DMS153 treated with DMSO at 0.1 percent for 48 hours (cell line): ENCODE measurements at regions not wholly inside any gene's neighbourhood (a gene's known extent, or its start where the extent isn't known, plus 50 kb on each side); places are given as distances from the start of the nearest gene placed in this dataset.

Experiments
- DNase-seq: peaks from one replicate; lab custom pipeline; 2025; ENCODE audit not compliant: unreplicated experiment; lab: John Stamatoyannopoulos, UW

DNA sequence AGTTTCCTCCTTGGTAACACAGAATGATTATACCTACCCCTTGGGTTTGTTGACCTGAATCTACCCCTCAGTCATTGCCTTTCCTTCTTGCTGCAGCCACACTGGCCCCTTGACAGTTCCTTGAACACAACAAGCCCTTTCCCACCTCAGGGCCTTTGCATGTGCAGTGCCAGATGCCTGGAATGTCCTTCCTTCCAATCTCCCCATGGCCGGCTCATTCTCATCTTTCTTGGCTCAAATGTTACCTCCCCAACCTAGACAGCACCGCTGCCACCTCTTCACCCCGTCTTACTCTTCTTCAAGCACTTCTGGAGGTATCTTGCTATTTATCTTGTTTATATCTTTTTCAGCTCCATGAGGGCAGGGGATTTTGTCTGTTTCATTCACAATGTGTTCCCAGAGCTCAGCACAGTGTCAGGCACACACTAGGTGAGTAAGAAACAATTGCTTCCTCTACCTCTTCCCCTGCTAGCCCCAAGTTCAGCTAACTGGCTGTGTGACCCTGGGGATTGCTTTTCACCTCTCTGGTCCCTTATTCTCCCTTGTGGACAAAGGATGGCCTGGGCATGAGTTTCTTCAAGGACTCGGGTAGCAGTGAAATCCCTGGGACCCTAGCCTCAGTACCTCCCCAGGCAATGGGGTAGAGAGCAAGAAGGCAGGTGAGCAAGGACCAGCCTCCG, 121.5 kb downstream of the CEBPB start:
- DNase-seq, result no peak

DNA sequence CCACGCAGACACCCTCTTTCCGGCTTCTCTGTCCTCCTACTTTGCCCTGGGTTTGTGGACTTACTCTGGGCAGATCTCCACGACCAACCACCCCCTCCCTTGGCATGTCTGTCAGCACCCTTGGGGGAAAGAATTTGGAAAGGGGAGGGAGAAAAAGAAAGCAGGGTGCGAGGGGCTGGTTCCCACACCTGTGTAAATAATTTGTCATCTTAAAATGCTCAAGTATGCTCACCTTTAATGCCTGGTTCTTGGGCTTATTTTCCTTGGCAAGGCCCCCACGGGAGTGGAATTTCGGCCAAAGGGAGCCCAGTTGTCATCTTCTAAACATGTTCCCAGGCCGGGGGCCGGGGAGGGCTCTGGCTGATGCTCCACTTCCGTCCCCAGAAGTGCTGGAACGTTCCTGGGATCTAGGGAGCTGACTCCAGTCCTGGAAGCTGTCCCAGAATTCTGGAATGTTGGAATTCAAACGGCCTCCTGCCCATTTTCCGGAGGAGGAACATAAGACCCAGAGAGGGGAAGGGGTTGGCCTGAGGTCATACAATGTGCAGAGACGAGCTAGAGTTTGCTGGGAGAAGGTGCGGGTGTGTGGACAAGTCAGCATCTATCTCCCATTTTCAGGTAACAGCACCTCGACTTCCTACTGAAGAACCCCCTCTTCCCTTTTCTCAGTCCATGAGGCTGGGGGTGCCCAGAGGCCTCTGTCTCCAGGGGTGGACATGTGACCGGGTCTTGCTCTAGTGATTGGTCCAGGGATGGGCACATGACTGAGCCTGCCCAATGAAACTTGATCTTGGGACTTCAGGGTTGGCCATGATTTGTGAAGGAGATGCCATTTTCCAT, 122.3 kb downstream of the CEBPB start:
- no peak for DNase-seq

DNA sequence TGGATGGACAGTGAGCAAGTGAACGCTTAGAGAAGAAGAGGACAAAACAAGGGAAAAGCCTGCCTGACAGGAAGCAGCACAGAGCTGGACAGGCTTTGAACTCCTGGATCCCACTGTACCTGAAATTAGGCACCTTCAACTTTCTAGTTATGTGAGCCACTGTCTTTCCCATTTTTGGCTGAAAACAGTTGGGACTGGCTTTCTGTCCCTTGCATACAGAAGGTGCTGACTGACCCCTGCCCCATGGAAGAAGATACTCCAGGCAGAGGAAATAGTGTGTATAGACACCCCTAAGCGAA, 122.8 kb downstream of the CEBPB start:
- no peak for DNase-seq

DNA sequence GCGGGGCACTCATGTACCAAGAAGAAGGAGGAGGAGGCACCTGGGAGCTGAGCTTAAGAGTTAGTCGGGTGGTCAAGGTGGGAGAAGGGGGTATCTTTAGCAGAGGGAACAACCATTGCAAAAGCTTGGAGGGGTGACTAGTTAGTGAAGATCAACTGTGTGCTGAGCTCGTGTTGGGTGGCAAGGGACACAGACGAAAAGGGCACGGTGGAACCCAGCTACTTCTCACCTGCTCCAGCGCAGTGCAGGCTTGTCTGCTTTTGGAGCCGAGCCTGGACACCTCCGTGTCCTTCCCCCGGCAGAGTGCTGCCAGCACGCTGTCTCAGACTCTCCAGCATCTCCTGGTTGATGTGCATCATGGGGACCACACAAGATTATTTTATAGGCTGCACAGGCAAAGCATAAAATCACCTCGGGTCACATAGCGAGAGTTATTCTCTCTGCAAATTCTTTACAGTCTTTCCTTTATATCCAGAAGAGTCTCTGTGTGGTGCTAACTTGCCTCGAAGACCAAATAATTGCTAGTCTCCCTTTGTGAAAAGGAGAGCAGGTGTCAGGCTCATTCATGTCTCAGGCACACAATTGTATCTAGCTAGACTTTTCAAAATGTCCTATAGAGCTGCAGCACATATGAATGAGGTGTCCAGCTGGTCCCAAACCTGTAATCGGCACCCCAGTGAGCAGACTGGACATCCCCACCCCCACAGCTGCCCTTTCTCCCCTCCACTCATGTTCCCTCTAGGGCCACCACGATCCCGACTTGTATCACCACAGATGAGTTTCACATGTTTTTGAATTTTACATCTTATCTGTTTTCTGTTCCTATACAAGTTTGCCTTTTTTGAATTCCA, 123.4 kb downstream of the CEBPB start:
- DNase-seq, result no peak

DNA sequence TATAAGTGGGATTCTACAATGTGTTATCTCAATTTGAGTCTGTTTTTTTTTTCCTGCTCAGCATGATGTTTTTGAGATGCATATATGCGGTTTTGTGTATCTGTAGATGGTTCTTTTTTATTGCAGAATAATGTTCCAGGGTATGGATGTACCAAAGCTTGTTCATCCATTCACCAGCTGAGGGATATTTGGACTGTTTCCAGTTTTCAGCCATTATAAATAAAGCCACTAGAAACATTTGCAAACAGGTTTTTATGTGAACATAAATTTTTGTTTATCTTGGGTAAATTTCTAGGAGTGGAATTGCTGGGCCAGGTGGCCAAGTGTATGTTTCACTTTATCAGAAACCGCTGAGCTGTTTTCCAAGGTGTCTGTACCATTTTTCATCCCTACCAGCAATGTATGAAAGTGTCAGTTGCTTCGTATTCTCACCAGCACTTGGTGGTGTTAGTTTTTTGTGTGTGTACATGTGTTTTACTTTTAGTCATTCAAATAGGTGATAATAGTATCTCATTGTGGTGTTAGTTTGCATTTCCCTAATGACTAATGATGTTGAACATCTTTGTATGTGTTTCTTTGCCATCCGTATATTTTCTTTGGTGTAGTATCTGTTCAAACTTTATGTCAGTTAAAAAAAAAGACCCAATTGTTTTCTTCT, 124.2 kb downstream of the CEBPB start:
- no peak for DNase-seq

DNA sequence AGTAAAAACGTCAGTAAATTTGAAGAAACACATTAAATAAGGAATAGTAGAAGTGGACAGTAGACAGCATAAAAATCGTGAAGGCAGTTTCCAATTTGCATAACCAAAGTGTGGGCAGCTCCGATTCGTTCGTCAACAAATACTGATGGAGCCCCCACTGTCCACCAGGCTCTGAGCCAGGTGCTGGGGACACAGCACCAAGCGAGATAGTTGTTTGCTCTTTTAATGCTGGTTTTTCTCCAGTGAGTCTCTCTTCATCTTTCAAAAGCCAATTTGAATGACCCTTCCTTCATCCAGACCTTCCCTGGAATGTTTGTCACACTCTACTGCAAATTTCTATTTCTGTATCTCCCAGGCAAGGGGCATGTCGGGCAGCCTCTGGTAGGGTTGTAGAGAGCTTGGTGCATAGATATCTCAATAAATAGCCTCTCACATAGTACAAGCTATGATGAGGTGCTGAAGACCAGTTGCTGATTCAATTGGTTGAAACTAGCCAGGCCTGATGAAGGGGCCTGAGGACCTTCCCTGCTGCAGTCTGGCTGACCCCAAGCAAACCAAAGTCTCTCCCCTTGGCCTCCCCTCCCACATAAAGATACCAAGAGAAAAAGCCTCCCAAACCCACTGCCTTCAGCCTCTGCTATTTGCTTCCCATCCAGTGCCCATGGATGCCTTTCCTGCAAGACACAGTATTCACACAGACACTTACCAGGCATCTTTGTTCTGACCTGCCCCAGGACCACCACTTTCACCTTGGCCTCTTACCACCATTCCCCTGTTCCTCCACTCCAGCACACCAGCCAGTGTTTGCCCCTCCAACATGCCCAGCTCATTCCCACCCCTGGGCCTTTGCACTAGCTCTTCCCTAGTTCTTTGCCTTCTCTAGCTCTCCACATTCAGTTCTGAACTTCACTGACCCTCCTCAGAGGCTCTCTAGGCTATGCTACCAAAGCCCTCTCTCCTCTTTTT, 125.2 kb downstream of the CEBPB start:
- no peak for DNase-seq

DNA sequence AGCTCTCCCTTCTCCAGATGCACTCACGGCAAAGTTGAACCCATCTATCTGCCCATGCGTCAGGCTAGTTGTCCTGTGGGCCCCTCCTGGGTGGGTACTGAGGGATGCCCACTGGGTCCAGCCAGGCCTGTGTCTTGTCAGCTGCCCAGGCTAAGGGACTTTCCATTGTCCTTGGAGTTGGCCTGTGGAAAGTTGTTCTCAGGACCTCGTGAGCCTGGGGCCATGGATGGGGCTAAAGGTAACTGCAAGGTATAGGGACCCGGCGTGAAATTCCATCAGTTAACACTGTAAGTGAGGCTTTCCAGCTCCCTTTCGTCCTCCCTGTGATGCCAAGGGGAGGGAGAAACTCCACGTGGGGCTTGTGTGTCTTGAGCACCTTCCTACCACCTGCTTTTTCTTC, 126.5 kb downstream of the CEBPB start:
- no peak for DNase-seq

DNA sequence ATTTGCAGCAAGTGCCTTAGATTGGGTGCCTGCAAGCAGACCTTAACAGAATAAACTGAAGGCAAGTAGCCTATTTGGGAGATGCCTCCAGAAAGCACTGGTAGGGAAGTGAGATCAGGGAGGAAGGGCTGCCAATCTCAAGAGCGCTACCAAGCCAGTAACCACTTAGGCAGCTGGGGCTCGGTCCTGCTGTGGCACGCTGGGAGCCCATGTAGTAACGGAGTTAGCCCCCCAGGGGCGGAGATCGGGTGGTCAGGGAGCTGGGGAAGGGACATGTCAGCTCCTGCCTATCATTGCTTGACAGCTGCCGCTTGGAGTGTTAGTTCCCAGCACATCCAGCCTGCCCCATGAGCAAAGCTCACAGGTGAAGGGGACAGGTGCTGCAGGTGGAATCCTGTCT, 127.0 kb downstream of the CEBPB start:
- peak; percentile 57 for DNase-seq

DNA sequence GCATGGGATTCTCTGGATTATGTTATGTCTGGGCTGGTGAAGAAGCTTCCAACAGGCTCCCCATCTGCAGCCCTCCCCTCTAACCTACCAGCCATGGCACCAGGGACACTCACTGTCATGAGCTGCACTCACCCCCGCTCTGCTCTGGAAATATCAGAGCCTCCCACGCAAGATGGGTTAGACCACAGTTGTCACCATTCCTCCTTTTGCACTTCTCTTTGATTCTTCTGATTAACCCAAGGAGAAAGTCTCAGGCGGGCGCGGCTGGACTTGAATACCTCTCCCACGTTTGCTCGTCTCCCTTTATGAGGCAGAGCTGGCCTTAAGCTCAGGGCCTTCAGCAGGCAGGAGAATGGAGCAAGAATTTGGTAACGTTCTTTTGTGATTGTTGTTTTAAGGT, 128.1 kb downstream of the CEBPB start:
- no peak for DNase-seq

DNA sequence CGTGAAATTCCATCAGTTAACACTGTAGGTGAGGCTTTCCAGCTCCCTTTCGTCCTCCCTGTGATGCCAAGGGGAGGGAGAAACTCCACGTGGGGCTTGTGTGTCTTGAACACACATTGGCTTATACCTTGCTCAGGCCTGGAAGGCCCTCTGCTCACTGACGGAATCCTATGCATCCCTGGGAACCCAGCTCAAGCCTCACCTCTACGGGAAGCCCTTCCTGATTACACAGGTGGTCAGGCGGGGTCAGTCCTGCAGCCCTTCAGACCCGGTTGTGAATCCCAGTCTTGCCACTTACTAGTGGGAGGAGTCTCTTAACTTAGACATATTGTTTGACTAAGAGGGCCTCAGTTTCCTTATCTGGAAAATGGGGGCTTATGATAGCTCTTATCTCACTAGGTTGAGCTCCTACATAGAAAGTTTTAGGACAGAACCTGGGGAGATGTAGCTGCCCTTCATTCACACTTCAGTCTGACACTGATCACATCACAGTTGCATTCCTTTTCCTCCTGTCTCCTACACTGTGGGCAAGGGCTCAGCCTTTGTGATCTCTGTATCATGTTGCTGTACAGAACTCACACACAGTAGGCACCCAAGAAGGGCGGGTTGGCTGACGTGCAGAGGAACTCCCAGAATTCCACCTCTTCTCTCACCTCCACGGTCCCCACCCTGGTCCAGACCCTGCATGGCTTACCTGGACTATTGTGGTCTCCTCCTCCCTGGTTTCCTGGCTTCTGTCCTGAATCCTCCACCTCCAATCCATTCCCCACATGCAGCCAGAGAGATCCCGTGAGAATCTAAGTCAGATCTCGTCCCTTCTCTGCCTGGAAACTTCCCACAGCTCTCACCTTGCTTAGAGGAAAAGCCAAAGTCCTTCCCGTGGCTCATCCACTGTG, 129.6 kb downstream of the CEBPB start:
- no peak for DNase-seq

DNA sequence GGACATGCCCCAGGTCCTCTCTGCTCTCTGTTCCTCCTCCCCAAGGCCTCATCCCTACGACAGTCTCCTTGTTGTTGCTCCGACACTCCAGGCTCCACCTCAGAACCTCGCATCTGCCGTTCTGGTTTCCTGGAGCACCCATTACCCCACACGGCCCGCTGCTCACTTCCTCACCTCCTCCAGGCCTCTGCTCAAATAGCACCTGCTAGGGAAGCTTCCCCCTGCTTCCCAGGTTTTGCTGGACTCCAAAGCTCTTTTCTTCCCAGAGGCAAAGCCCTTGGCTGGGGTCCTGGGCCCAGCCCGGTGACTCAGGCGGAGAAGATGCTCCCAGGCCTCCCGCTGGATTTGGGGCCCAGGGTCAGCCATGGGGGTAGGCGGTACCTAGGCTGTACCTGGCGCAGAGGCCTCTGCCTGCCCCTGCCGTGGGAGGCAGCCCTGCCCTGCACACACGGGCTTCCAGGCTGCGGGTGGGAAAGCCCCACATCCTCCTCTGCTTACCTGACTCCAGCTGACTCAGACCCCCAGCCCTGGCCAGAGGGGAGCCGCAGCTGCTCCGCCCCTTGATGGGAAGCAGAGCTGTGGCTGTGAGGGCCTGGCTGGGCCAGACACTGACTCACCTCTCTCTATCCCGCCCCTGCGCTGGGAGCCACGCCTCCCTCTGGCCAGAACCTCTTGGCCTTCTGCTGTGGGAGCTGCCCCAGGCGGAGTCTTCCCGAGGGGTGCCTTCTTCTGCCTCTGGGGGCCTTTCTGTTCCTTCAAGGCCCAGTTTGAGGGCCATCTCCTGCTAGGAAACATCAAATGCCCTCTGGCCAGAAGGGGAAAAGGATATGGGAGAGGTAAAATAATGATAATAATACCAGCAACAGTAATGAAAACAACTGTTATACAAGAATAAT, 130.5 kb downstream of the CEBPB start:
- DNase-seq, result no peak

DNA sequence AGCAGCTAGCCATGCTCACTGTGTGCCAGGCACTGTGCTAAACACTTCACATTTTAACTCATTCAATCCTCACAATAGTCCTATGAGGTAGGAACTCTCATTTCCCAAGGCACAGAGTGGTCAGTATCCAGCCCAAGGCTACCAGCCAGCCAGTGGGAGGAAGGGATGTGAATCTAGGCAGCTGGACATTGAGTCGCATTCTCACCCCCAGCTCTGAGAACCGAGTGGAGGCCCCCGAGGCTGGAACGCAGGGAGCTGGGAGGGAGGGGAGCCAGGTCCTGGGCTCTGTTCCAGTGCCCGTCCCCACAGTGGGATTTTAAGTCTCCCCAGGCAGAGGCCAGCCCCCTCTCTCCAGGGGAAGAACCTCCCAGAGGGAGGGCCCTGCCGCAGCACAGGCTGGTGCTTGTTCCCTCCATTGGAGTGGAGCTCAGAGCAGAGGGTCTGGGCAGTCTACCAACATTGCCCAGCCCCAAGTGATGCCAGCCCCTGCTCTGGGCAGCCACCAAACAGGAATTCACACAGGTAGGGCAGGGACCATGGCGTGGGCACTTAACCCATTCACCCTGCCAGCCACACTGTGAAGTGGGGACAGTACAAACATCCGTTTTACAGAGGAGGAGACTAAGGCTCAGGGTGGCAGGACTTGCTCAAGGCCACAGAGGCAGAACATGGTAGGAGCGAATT, 131.3 kb downstream of the CEBPB start:
- DNase-seq, result no peak

DNA sequence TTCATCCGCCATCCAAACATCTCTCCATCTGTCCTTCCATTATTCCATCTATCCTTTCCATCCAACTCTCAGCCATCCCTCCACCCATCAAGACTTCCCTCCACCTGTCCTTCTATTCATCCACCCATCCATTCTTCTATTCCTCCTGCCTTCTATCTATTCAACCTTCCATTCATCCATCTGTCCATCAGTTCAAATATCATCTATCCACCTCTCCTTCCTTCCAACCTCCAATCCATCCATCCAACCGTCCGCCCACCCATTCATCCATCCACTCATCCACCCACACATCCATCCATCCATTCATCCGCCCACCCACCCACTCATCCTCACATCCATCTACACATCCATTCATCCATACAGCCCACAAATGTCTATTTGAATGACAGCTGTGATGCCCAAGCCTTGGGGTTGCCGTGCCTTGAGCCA, 132.1 kb downstream of the CEBPB start:
- DNase-seq, result no peak

DNA sequence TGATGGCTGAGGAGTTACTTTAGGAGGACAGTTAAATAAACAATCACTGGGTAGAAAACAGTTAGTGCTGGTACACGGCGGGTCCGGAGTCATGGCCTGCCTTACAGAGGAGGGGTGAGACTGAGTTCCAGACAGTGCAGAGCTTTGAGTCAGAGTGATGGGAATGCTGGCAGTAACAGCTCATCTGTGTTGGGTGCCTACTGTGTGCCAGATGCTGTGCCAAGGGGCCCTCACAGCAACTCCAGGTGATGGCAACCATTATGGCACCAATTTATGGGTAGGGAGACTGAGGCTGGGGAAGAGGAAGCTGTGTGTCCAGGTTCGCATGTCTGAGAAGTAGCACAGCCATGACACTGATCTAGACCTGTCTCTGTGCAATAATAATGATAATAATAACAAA, 132.6 kb downstream of the CEBPB start:
- DNase-seq, result no peak

DNA sequence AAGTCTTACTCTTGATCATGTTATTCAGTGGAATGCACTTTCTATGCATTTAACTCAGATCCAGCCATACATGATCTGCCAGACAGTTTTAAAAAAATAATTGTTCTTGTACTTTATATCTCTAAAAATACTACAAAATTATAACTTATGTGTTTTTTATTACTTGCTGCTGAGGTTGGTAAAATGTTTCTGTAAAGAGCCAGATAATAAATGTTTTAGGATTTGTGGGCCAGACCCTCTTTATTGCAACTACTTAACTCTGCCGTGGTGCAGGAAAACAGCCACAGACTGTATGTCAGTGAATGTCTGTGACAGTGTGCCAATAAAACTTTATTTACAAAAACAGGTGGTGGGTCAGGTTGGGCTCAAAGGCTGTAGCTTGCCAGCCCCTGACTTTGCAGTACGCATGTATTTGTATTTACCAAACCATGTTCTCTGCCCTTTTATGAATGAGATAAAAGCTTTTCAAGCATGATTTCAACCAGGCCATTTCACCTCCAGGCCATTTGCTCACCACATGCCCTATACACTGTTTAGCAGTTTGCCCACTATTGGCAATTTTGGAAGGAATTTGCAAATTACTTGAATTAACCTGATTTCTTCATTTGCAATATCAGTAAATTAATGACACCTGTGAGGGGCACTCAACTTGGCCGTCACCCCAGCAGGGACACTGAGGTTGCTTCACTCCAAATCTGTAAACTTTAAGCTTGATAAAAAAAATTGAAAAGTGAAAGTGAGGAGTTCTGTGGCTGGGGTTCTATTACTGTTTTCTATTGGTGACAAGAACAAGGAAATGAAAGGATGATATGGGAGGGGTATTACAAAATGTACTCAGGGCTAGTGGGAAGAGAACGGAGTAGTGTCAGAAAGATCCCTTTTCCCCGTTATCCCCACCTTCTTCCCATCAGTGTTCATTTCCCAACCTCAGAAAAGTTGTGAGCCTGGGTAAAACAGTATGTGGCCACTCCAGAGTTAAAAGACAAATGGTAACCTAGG, 133.4 kb downstream of the CEBPB start:
- no peak for DNase-seq

DNA sequence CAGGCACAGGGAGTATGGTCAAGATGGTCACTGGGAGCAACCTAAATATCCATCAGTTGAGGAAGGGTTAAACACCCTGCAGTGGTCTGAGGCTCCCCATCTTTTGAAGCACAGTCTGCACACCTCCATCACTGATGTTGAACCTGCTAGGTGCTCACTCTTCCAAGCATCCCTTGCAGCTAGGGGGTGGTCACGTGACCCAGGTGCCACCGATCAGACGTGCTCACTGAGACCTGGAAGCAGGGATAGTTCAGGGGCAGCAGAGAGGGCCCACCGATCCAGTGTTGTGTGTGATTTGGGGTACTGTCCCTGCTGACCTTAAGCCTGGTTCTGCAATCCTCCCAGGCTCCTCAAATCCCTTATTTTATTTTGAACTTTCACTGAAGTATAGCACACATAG, 134.6 kb downstream of the CEBPB start:
- no peak for DNase-seq
